ENCODE measurements at regions not wholly inside any gene's neighbourhood (a gene's known extent, or its start where the extent isn't known, plus 50 kb on each side); places are given as distances from the start of the nearest gene placed in this dataset.

- DNase-seq, result no peak
- intact Hi-C loops (cut with DNase I), result no loop called here
Observed at GRCh38 chr2:173462892-173463840, 108.5 kb downstream of the CDCA7 start.

GRCh38 chr2:173463846-173464245 is 109.2 kb downstream of the CDCA7 start:
- no peak for DNase-seq
- intact Hi-C loops (cut with DNase I), result no loop called here

GRCh38 chr2:173467751-173468150 is 113.1 kb downstream of the CDCA7 start:
- DNase-seq, result no peak
- intact Hi-C loops (cut with DNase I), result no loop called here

- intact Hi-C loops (cut with DNase I), result no loop called here
- no peak for DNase-seq
Observed at GRCh38 chr2:173468266-173468793, 113.7 kb downstream of the CDCA7 start.

GRCh38 chr2:173472112-173472511 is 117.4 kb downstream of the CDCA7 start:
- DNase-seq, result peak in 1 of 42 donors; percentile 8
- intact Hi-C loops (cut with DNase I), result no loop called here

- no peak for DNase-seq
- intact Hi-C loops (cut with DNase I), result no loop called here
Observed at GRCh38 chr2:173483137-173483536, 128.5 kb downstream of the CDCA7 start.

- intact Hi-C loops (cut with DNase I), result no loop called here
- no peak for DNase-seq
Observed at GRCh38 chr2:173488861-173489260, 134.2 kb downstream of the CDCA7 start.

- DNase-seq, result no peak
- intact Hi-C loops (cut with DNase I), result no loop called here
Observed at GRCh38 chr2:173491418-173491817, 136.7 kb downstream of the CDCA7 start.

- DNase-seq, result no peak
- intact Hi-C loops (cut with DNase I), result no loop called here
Observed at GRCh38 chr2:173493874-173494273, 139.2 kb downstream of the CDCA7 start.

GRCh38 chr2:173496746-173497145 is 142.1 kb downstream of the CDCA7 start:
- DNase-seq, result no peak
- intact Hi-C loops (cut with DNase I), result no loop called here

- DNase-seq, result no peak
- intact Hi-C loops (cut with DNase I), result no loop called here
Observed at GRCh38 chr2:173500953-173501352, 146.3 kb downstream of the CDCA7 start.

- intact Hi-C loops (cut with DNase I), result no loop called here
- DNase-seq, result no peak
Observed at GRCh38 chr2:173502296-173502695, 147.6 kb downstream of the CDCA7 start.

GRCh38 chr2:173511357-173511756 is 156.7 kb downstream of the CDCA7 start:
- DNase-seq, result no peak
- intact Hi-C loops (cut with DNase I), result no loop called here

GRCh38 chr2:173511942-173512341 is 157.3 kb downstream of the CDCA7 start:
- intact Hi-C loops (cut with DNase I), result no loop called here
- no peak for DNase-seq

GRCh38 chr2:173513107-173513727 is 158.5 kb downstream of the CDCA7 start:
- DNase-seq, result no peak
- intact Hi-C loops (cut with DNase I), result no loop called here

- DNase-seq, result no peak
- intact Hi-C loops (cut with DNase I), result no loop called here
Observed at GRCh38 chr2:173520918-173521317, 166.2 kb downstream of the CDCA7 start.

- no peak for DNase-seq
- intact Hi-C loops (cut with DNase I), result no loop called here
Observed at GRCh38 chr2:173521450-173522192, 166.9 kb downstream of the CDCA7 start.

- peak in 1 of 42 donors; percentile 5 for DNase-seq
- intact Hi-C loops (cut with DNase I), result no loop called here
Observed at GRCh38 chr2:173523497-173523896, 168.8 kb downstream of the CDCA7 start.

GRCh38 chr2:173524256-173524955 is 169.7 kb downstream of the CDCA7 start:
- intact Hi-C loops (cut with DNase I), result no loop called here
- DNase-seq, result no peak
